ENCODE measurements at regions not wholly inside any gene's neighbourhood (a gene's known extent, or its start where the extent isn't known, plus 50 kb on each side); places are given as distances from the start of the nearest gene placed in this dataset.

- Histone ChIP-seq H3K4me1 (ENCODE audit: insufficient read depth, low read length) (peaks cover 25% of the 10 kb centered on the region), H2AFZ (ENCODE audit: low read depth, low read length) (no peak overlapping the region), H3K36me3 (ENCODE audit: insufficient read depth, low read length) (no peaks in the 10 kb centered on the region), H3K27me3 (ENCODE audit: insufficient read depth, low read length) (no peaks in the 10 kb centered on the region), H3K9me3 (ENCODE audit: insufficient read depth, low read depth, low read length) (no peaks in the 10 kb centered on the region), H3K4me2 (ENCODE audit: low read length) (peak overlapping the region; percentile 51), H3K79me2 (ENCODE audit: insufficient read depth, low read length) (no peaks in the 10 kb centered on the region), H3K4me3 (ENCODE audit: insufficient read depth, low read depth, low read length) (no peak overlapping the region), H3K9ac (ENCODE audit: low read length) (peak overlapping the region; percentile 40), H4K20me1 (ENCODE audit: insufficient read depth, low read length) (no peaks in the 10 kb centered on the region), H3K27ac (ENCODE audit: low read depth, low read length) (peak overlapping the region; percentile 84)
- H3K27me3 Mint-ChIP-seq (ENCODE audit: low read depth, unreplicated experiment): peaks cover 2% of the 10 kb centered on the region
- no peaks in the 10 kb centered on the region for H3K36me3 Mint-ChIP-seq (ENCODE audit: low read depth, unreplicated experiment)
- peak; percentile 51 for DNase-seq (ENCODE audit: low read depth)
- H3K4me3 Mint-ChIP-seq (ENCODE audit: unreplicated experiment): no peak overlapping the region
- H3K27ac Mint-ChIP-seq (ENCODE audit: unreplicated experiment): no peak overlapping the region
- peaks cover 4% of the 10 kb centered on the region for H3K9me3 Mint-ChIP-seq (ENCODE audit: unreplicated experiment)
- H3K4me1 Mint-ChIP-seq (ENCODE audit: low read depth, unreplicated experiment): no peaks in the 10 kb centered on the region
- FAIRE-seq: peak; percentile 78
- TF ChIP-seq CTCF (IDR thresholded peaks at IDR 0.05; ENCODE audit: insufficient read depth, low read depth, low read length) (no peak), EZH2 (IDR thresholded peaks at IDR 0.05; ENCODE audit: insufficient read depth, low read length) (no peak)
Observed at GRCh38 chr15:39363761-39364586, 216.9 kb upstream of the THBS1 start.

- H3K9me3 ChIP-seq (ENCODE audit: insufficient read depth, low read depth, low read length): no peaks in the 10 kb centered on the region
- no peak overlapping the region for H3K4me3 ChIP-seq (ENCODE audit: insufficient read depth, low read depth, low read length)
- H3K36me3 Mint-ChIP-seq (ENCODE audit: low read depth, unreplicated experiment): no peaks in the 10 kb centered on the region
- no peak overlapping the region for H3K9ac ChIP-seq (ENCODE audit: low read length)
- no peaks in the 10 kb centered on the region for H3K27me3 ChIP-seq (ENCODE audit: insufficient read depth, low read length)
- H3K4me3 Mint-ChIP-seq (ENCODE audit: unreplicated experiment): no peak overlapping the region
- no peak overlapping the region for H3K27ac Mint-ChIP-seq (ENCODE audit: unreplicated experiment)
- no peaks in the 10 kb centered on the region for H3K4me1 Mint-ChIP-seq (ENCODE audit: low read depth, unreplicated experiment)
- H3K27ac ChIP-seq (ENCODE audit: low read depth, low read length): no peak overlapping the region
- H4K20me1 ChIP-seq (ENCODE audit: insufficient read depth, low read length): no peaks in the 10 kb centered on the region
- no peak for DNase-seq (ENCODE audit: low read depth)
- no peak for FAIRE-seq
- H3K9me3 Mint-ChIP-seq (ENCODE audit: unreplicated experiment): peaks cover 8% of the 10 kb centered on the region
- TF ChIP-seq EZH2 (IDR thresholded peaks at IDR 0.05; ENCODE audit: insufficient read depth, low read length) (no peak), CTCF (IDR thresholded peaks at IDR 0.05; ENCODE audit: insufficient read depth, low read depth, low read length) (no peak)
- no peaks in the 10 kb centered on the region for H3K79me2 ChIP-seq (ENCODE audit: insufficient read depth, low read length)
- H3K36me3 ChIP-seq (ENCODE audit: insufficient read depth, low read length): no peaks in the 10 kb centered on the region
- H3K4me1 ChIP-seq (ENCODE audit: insufficient read depth, low read length): peaks cover 25% of the 10 kb centered on the region
- no peak overlapping the region for H3K4me2 ChIP-seq (ENCODE audit: low read length)
- H3K27me3 Mint-ChIP-seq (ENCODE audit: low read depth, unreplicated experiment): peaks cover 2% of the 10 kb centered on the region
- no peak overlapping the region for H2AFZ ChIP-seq (ENCODE audit: low read depth, low read length)
Observed at GRCh38 chr15:39364721-39365120, 216.2 kb upstream of the THBS1 start.

- Histone ChIP-seq H3K4me1 (ENCODE audit: insufficient read depth, low read length) (peaks cover 25% of the 10 kb centered on the region), H3K4me3 (ENCODE audit: insufficient read depth, low read depth, low read length) (no peak overlapping the region), H3K9me3 (ENCODE audit: insufficient read depth, low read depth, low read length) (no peaks in the 10 kb centered on the region), H3K27ac (ENCODE audit: low read depth, low read length) (no peak overlapping the region), H3K9ac (ENCODE audit: low read length) (no peak overlapping the region), H4K20me1 (ENCODE audit: insufficient read depth, low read length) (no peaks in the 10 kb centered on the region), H3K27me3 (ENCODE audit: insufficient read depth, low read length) (no peaks in the 10 kb centered on the region), H3K4me2 (ENCODE audit: low read length) (no peak overlapping the region), H3K79me2 (ENCODE audit: insufficient read depth, low read length) (no peaks in the 10 kb centered on the region), H3K36me3 (ENCODE audit: insufficient read depth, low read length) (no peaks in the 10 kb centered on the region), H2AFZ (ENCODE audit: low read depth, low read length) (no peak overlapping the region)
- FAIRE-seq: peak; percentile 55
- Mint-ChIP-seq H3K4me1 (ENCODE audit: low read depth, unreplicated experiment) (no peaks in the 10 kb centered on the region), H3K36me3 (ENCODE audit: low read depth, unreplicated experiment) (no peaks in the 10 kb centered on the region), H3K9me3 (ENCODE audit: unreplicated experiment) (peaks cover 11% of the 10 kb centered on the region), H3K27ac (ENCODE audit: unreplicated experiment) (no peak overlapping the region), H3K4me3 (ENCODE audit: unreplicated experiment) (no peak overlapping the region), H3K27me3 (ENCODE audit: low read depth, unreplicated experiment) (peaks cover 2% of the 10 kb centered on the region)
- no peak for TF ChIP-seq CTCF (IDR thresholded peaks at IDR 0.05; ENCODE audit: insufficient read depth, low read depth, low read length)
- no peak for TF ChIP-seq EZH2 (IDR thresholded peaks at IDR 0.05; ENCODE audit: insufficient read depth, low read length)
- DNase-seq (ENCODE audit: low read depth): peak; percentile 26
Observed at GRCh38 chr15:39365161-39365560, 215.7 kb upstream of the THBS1 start.
